AG04450 (cell line): ENCODE measurements at regions not wholly inside any gene's neighbourhood (a gene's known extent, or its start where the extent isn't known, plus 50 kb on each side); places are given as distances from the start of the nearest gene placed in this dataset.

Source experiments
- CTCF ChIA-PET: fragments of 300-600, 350-600 bp; formaldehyde crosslinking; extraction: SDS; loops from one replicate; lab custom pipeline; 2022; ENCODE audit warnings: antibody characterized with exemption, inconsistent platforms; lab: Charles Lee
- POLR2A ChIA-PET: fragments of 350-600 bp; formaldehyde crosslinking; extraction: SDS; loops from one replicate; lab custom pipeline; 2021; ENCODE audit warnings: antibody characterized with exemption, inconsistent platforms; lab: Yijun Ruan, JAX
- DNase-seq: peaks from one replicate; pipeline ENCODE4 v3.0.0-alpha.2; 2011; ENCODE audit warnings: low read depth, low spot score
- H3K27ac ChIP-seq: one replicate; pipeline ENCODE4 v1.5.1; 2012; ENCODE audit warnings: low read depth, low read length, control low read depth
- H3K27me3 ChIP-seq: one replicate; pipeline ENCODE4 v1.6.0; 2012; ENCODE audit warnings: low read length; ENCODE audit not compliant: control insufficient read depth, insufficient read depth
- H3K4me3 ChIP-seq: 2 replicates; pipeline ENCODE4 v1.5.1; 2011; ENCODE audit warnings: mild to moderate bottlenecking, low read depth, low read length, control low read depth
- H3K9me3 ChIP-seq: 2 replicates; pipeline ENCODE4 v1.5.1; 2012; ENCODE audit warnings: low read length; ENCODE audit not compliant: control insufficient read depth, insufficient read depth
- CTCF ChIP-seq: IDR thresholded peaks from 2 replicates; pipeline ENCODE4 v1.5.1; 2011; ENCODE audit warnings: low read depth, low read length, control low read depth, inconsistent platforms

GRCh38 chr5:133882846-133883245 is 85.6 kb downstream of the C5orf15 start:
- no peak overlapping the region for H3K27ac ChIP-seq
- no peak overlapping the region for H3K4me3 ChIP-seq
- POLR2A ChIA-PET: no interaction called here
- no peaks in the 10 kb centered on the region for H3K9me3 ChIP-seq
- CTCF ChIA-PET: no interaction called here
- H3K27me3 ChIP-seq: peaks cover 31% of the 10 kb centered on the region
- no peak for TF ChIP-seq CTCF
- DNase-seq: no peak

- POLR2A ChIA-PET: no interaction called here
- no peak for DNase-seq
These were observed 86.1 kb downstream of the C5orf15 start for GRCh38 chr5:133882389-133882695.

GRCh38 chr5:133881576-133882388 is 86.6 kb downstream of the C5orf15 start:
- ChIA-PET POLR2A (no interaction called here), CTCF (interaction anchor here (0.9 to 1.0 kb wide), 2 partner anchors 12 to 13 kb away, joined by 3 to 4 read pairs; no protein-coding TSS in a partner anchor)
- Histone ChIP-seq H3K27me3 (peaks cover 25% of the 10 kb centered on the region), H3K4me3 (no peak overlapping the region), H3K27ac (no peak overlapping the region), H3K9me3 (no peaks in the 10 kb centered on the region)
- no peak for DNase-seq
- TF ChIP-seq CTCF: no peak

More at GRCh38 chr5:133882389-133882695, 86.1 kb downstream of the C5orf15 start:
- CTCF ChIA-PET: no interaction called here
- peaks cover 31% of the 10 kb centered on the region for H3K27me3 ChIP-seq
- H3K27ac ChIP-seq: no peak overlapping the region
- H3K4me3 ChIP-seq: no peak overlapping the region
- H3K9me3 ChIP-seq: no peaks in the 10 kb centered on the region
- TF ChIP-seq CTCF: no peak

- TF ChIP-seq CTCF: no peak
- CTCF ChIA-PET: interaction anchor here (1.7 kb wide), 1 partner anchor 9 kb away, joined by 8 read pairs; no protein-coding TSS in a partner anchor
- no peak overlapping the region for H3K4me3 ChIP-seq
- peaks cover 13% of the 10 kb centered on the region for H3K27me3 ChIP-seq
- POLR2A ChIA-PET: no interaction called here
- H3K9me3 ChIP-seq: no peaks in the 10 kb centered on the region
- DNase-seq: no peak
- H3K27ac ChIP-seq: no peak overlapping the region
These were observed 90.2 kb downstream of the C5orf15 start for GRCh38 chr5:133878236-133878555.

- DNase-seq: no peak
- CTCF ChIA-PET: interaction anchor here (1.7 kb wide), 1 partner anchor 8 kb away, joined by 8 read pairs; no protein-coding TSS in a partner anchor
- peaks cover 9% of the 10 kb centered on the region for H3K27me3 ChIP-seq
- no peaks in the 10 kb centered on the region for H3K9me3 ChIP-seq
- POLR2A ChIA-PET: no interaction called here
- H3K4me3 ChIP-seq: no peak overlapping the region
- H3K27ac ChIP-seq: no peak overlapping the region
- no peak for TF ChIP-seq CTCF
These were observed 90.8 kb downstream of the C5orf15 start for GRCh38 chr5:133877351-133878235.
